Neural crest cell (in vitro differentiated cells): ENCODE measurements at regions not wholly inside any gene's neighbourhood (a gene's known extent, or its start where the extent isn't known, plus 50 kb on each side); places are given as distances from the start of the nearest gene placed in this dataset.

Source experiments
- DNase-seq: peaks from one replicate; pipeline ENCODE4 v3.0.0; 2021; ENCODE audit warnings: low read depth, mixed read lengths, low spot score
- H3K27ac Mint-ChIP-seq: one replicate; pipeline ENCODE4 v1.8.0; 2021; ENCODE audit warnings: mild to moderate bottlenecking, mixed read lengths; ENCODE audit not compliant: unreplicated experiment
- H3K27me3 Mint-ChIP-seq: 2 replicates; pipeline ENCODE4 v1.8.0; 2021; ENCODE audit warnings: low read depth, mild to moderate bottlenecking, mixed read lengths
- H3K36me3 Mint-ChIP-seq: 2 replicates; pipeline ENCODE4 v1.8.0; 2021; ENCODE audit warnings: low read depth, mild to moderate bottlenecking, mixed read lengths
- H3K4me1 Mint-ChIP-seq: 2 replicates; pipeline ENCODE4 v1.8.0; 2021; ENCODE audit warnings: mixed read lengths
- H3K4me3 Mint-ChIP-seq: one replicate; pipeline ENCODE4 v1.8.0; 2021; ENCODE audit warnings: mild to moderate bottlenecking, mixed read lengths
- H3K9me3 Mint-ChIP-seq: 2 replicates; pipeline ENCODE4 v1.8.0; 2021; ENCODE audit warnings: mixed read lengths
- CTCF ChIP-seq: fragments of 200-600 bp; sonication (generic); conservative IDR thresholded peaks from 2 replicates; pipeline ENCODE4 v1.5.0; 2021; ENCODE audit warnings: antibody characterized with exemption, mild to moderate bottlenecking

GRCh38 chr10:3570131-3570729 lies 214.8 kb downstream of the KLF6 start:
- H3K9me3 Mint-ChIP-seq: no peaks in the 10 kb centered on the region
- H3K4me1 Mint-ChIP-seq: peaks cover 35% of the 10 kb centered on the region
- no peaks in the 10 kb centered on the region for H3K36me3 Mint-ChIP-seq
- no peak for DNase-seq
- no peak for TF ChIP-seq CTCF
- peak overlapping the region; percentile 85 for H3K27ac Mint-ChIP-seq
- no peaks in the 10 kb centered on the region for H3K27me3 Mint-ChIP-seq
- peak overlapping the region; percentile 33 for H3K4me3 Mint-ChIP-seq

- Mint-ChIP-seq H3K4me1 (peaks cover 35% of the 10 kb centered on the region), H3K4me3 (no peak overlapping the region), H3K27me3 (no peaks in the 10 kb centered on the region), H3K9me3 (no peaks in the 10 kb centered on the region), H3K27ac (no peak overlapping the region), H3K36me3 (no peaks in the 10 kb centered on the region)
- no peak for DNase-seq
- no peak for TF ChIP-seq CTCF
Observed at GRCh38 chr10:3568983-3569382, 216.0 kb downstream of the KLF6 start.

GRCh38 chr10:3568392-3568791 lies 216.6 kb downstream of the KLF6 start:
- peaks cover 35% of the 10 kb centered on the region for H3K4me1 Mint-ChIP-seq
- no peak overlapping the region for H3K4me3 Mint-ChIP-seq
- no peaks in the 10 kb centered on the region for H3K27me3 Mint-ChIP-seq
- H3K9me3 Mint-ChIP-seq: no peaks in the 10 kb centered on the region
- no peak for DNase-seq
- TF ChIP-seq CTCF: no peak
- no peak overlapping the region for H3K27ac Mint-ChIP-seq
- no peaks in the 10 kb centered on the region for H3K36me3 Mint-ChIP-seq

GRCh38 chr10:3567291-3567963 lies 217.6 kb downstream of the KLF6 start:
- no peak for TF ChIP-seq CTCF
- H3K27ac Mint-ChIP-seq: peak overlapping the region; percentile 46
- no peaks in the 10 kb centered on the region for H3K36me3 Mint-ChIP-seq
- H3K4me1 Mint-ChIP-seq: peaks cover 30% of the 10 kb centered on the region
- H3K9me3 Mint-ChIP-seq: no peaks in the 10 kb centered on the region
- no peaks in the 10 kb centered on the region for H3K27me3 Mint-ChIP-seq
- H3K4me3 Mint-ChIP-seq: no peak overlapping the region
- no peak for DNase-seq

GRCh38 chr10:3566627-3567026 lies 218.4 kb downstream of the KLF6 start:
- Mint-ChIP-seq H3K4me3 (no peak overlapping the region), H3K27ac (no peak overlapping the region), H3K27me3 (no peaks in the 10 kb centered on the region), H3K4me1 (peaks cover 22% of the 10 kb centered on the region), H3K9me3 (no peaks in the 10 kb centered on the region), H3K36me3 (no peaks in the 10 kb centered on the region)
- no peak for TF ChIP-seq CTCF
- DNase-seq: no peak
